Epithelial cell of proximal tubule (primary cell): ENCODE measurements at regions not wholly inside any gene's neighbourhood (a gene's known extent, or its start where the extent isn't known, plus 50 kb on each side); places are given as distances from the start of the nearest gene placed in this dataset.
"Not testable (repeated sequence)": the region's sequence is repeated elsewhere in the genome, so short reads cannot be mapped to it uniquely, and the experiment has no call there.

Experiments
- DNase-seq: peaks from one replicate; pipeline ENCODE4 v3.0.0-alpha.2; 2011; ENCODE audit warnings: low read depth
- H3K4me3 ChIP-seq: 2 replicates; pipeline ENCODE4 v1.5.1; 2011; ENCODE audit warnings: low read depth, mild to moderate bottlenecking, low read length
- TF ChIP-seq, protein P1 (sequence below): conservative IDR thresholded peaks from 2 replicates; pipeline ENCODE4 v1.5.1; 2012; ENCODE audit warnings: low read depth, mild to moderate bottlenecking, low read length

DNA sequence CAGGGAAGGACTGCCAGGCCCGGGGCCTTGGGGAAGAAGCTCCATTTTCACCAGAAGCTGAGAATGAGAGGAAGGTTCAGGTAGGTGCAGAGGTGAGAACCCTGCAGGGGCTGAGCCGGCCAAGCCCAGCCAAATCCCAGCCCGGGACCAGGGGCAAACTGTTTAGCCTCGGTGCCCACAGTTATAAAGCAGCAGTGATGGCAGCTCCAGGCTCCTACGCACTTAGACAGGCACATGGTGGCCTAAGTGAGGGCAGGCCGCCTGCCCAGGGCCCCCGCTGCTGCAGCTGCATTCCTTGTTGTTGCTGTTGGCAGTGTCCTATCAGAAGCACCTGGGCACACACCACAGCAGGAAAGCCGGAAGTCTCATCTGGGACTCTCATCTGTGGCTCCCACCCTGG is 159.9 kb upstream of the FOXD4L5 start:
- DNase-seq: no peak
- TF ChIP-seq, protein P1, sequence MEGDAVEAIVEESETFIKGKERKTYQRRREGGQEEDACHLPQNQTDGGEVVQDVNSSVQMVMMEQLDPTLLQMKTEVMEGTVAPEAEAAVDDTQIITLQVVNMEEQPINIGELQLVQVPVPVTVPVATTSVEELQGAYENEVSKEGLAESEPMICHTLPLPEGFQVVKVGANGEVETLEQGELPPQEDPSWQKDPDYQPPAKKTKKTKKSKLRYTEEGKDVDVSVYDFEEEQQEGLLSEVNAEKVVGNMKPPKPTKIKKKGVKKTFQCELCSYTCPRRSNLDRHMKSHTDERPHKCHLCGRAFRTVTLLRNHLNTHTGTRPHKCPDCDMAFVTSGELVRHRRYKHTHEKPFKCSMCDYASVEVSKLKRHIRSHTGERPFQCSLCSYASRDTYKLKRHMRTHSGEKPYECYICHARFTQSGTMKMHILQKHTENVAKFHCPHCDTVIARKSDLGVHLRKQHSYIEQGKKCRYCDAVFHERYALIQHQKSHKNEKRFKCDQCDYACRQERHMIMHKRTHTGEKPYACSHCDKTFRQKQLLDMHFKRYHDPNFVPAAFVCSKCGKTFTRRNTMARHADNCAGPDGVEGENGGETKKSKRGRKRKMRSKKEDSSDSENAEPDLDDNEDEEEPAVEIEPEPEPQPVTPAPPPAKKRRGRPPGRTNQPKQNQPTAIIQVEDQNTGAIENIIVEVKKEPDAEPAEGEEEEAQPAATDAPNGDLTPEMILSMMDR: no peak
- no peak overlapping the region for H3K4me3 ChIP-seq

DNA sequence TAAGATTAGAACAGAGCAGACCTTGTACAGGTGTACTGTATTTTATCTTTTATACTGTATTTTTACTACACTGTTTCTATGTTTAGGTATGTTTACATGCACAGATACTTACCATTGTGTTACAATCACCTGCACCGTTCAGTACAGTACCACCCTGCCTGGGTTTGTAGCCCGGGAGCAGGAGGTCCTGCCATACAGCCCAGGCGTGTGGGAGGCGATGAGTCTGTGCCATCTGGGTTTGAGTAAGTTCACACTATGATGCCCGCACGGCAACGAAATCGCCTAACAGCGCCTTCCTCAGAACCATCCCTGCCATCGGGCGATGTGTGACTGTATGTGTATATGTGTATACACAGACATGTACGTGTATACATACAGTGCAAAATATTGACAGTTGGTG is 157.1 kb upstream of the FOXD4L5 start:
- not testable (repeated sequence) for H3K4me3 ChIP-seq, DNase-seq

DNA sequence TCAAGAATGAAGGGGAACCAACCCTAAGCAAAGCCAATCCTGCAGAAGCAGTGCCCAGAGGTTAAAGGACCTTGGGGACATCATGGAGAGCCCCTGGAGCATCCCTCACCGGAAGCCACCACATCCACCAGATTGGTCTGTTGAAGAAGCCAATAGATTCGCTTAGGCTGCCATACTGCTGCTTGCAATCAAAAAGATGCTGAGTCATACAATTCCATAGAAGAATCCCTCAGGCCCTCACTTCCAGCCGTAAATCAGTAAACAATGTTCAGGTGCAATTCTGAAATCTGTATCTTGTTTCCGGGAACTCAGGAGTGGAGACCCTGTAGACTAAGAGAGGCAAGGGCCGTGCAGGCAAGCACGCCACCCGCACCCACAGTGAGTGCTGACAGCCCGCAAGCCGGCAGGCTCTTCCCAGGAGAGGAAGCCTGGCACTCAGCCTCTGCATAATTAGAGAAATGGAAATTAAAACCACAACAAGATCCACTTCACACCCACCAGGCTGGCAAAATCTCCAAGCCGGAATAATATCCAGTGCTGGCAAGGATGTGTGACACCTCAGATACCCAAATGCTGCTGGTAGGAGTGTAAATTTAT is 156.4 kb upstream of the FOXD4L5 start:
- not testable (repeated sequence) for DNase-seq, H3K4me3 ChIP-seq

DNA sequence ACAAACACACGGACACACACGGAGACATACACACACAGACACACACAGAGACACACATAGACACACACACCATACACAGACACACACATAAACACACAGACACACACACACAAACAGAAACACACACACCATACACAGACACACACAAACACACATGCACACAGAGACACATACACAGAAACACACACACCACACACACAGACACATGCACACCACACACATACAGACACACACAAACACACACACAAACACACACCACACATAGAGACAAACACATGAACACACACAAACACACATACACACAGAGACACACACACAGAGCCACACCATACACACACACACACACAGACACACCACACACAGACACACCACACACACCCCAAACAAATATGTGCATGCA is 152.7 kb upstream of the FOXD4L5 start:
- no peak for DNase-seq
- no peak overlapping the region for H3K4me3 ChIP-seq
- TF ChIP-seq, protein P1: no peak

DNA sequence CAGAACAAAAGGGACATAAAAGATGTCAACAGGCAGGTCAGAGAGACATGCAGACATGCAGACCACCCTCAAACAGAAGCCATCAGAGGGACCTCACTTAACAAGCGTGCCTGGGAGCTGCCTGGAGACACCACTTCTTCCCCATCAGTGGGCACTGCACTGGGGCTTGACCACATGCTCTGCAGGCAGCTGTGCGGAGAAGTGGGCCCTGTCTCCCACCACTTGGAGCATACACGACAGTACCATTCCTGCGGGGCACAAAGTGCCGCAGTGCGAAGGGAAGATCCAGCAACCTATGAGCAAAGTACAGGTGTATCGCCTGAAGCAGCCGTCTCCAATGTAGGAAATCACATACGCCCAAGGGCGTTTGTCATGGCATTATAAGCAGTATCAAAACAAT is 150.5 kb upstream of the FOXD4L5 start:
- no peak overlapping the region for H3K4me3 ChIP-seq
- TF ChIP-seq, protein P1: no peak
- DNase-seq: no peak

DNA sequence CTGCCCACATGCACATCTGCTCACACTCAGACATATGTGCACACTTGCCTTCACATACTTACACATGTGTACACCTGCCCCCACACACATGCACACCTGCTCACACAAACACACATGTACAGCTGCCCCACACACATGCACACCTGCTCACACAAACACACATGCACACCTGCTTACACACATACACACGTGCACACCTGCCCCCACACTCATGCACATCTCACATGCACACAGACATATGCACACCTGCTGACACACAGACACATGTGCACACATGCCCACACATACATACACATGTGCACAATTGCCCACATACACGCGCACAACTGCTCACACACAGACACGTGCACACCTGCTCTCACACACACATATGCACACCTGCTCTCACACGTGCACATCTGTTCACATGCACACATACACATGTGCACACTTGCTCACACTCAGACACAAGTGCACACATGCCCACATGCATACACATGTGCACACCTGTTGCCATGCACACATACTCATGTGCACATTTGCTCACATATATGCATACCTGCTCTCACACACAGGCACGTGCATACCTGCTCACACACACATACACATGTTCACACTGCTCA is 147.8 kb upstream of the FOXD4L5 start:
- DNase-seq: no peak
- no peak overlapping the region for H3K4me3 ChIP-seq
- TF ChIP-seq, protein P1: no peak

DNA sequence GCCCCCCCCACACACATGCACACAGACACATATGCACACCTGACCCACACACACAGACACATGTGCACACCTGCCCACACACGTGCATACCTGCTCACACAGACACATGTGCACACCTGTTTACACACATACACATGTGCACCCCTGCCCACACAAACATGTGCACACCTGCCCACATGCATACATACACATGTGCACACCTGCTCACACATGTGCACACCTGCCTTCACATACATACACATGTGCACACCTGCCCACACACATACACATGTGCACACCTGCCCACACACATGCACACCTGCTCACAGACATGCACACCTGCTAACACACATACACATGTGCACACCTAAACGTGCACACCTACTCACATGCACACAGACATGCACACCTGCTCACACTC is 147.0 kb upstream of the FOXD4L5 start:
- TF ChIP-seq, protein P1: no peak
- H3K4me3 ChIP-seq: no peak overlapping the region
- DNase-seq: no peak

DNA sequence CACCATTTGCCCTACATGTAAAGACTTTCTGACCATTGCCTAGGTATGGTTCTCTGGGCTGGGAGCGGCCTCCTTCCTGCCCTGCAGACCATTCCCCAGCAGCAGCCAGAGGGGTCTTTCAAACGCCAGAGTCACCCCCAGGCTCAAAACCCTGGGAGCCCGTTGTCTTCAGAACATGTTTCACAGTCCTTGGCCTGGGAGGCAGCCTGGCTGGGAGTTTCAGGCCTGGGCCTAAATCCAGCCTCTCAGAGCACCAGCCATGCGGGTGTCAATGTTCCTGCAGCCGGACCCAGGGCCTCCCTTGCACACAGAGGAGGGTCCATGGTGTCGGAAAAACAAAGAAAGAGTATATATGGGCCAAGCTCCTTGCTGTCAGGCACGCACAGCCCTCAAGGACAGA is 145.2 kb upstream of the FOXD4L5 start:
- no peak for DNase-seq
- no peak overlapping the region for H3K4me3 ChIP-seq
- TF ChIP-seq, protein P1: no peak

DNA sequence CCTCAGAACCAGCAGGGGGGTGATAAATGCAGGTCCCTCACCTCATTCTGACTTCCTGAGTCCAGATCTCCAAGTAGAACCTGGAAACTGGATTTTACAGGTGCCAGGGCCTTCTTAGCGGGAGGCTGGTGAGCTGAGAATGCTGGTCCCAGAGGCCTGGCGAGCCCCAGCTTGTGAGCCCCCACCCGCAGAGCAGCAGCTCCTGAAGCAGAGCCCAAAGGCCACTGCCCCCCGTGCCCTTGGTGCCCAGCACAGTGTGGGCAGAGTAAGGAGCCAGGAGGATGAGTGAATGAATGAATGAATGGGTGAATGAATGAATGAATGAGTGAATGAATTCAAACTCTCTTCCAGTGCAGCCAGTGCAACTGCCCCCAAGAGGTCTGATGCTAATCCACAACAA is 142.4 kb upstream of the FOXD4L5 start:
- not testable (repeated sequence) for DNase-seq, H3K4me3 ChIP-seq

DNA sequence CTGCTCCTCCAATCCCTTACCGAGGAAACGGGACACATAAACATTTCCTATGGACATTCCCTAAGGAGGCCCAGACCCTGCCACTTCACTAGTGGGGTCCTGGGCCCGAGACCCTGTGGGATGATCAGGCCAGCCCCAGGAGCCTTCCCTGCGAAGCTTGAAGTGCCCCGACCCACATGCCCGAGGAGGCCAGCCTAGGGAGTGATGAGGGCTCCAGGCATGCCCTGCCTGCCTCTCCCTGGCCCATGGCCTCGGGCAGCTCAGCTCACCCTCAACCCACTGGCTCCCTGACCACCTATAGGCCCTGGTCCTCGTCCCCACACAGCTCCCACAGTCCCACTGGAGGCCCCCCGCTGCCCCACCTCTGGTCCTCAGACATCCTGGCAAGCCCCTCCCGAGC is 141.8 kb upstream of the FOXD4L5 start:
- DNase-seq, H3K4me3 ChIP-seq: not testable (repeated sequence)
